Fibroblast of lung (primary cell): ENCODE measurements at regions not wholly inside any gene's neighbourhood (a gene's known extent, or its start where the extent isn't known, plus 50 kb on each side); places are given as distances from the start of the nearest gene placed in this dataset.

Source experiments
- EZH2 ChIP-seq: IDR thresholded peaks from 2 replicates; pipeline ENCODE4 v1.5.1; 2012; ENCODE audit warnings: low read length, control low read depth, mild to moderate bottlenecking; ENCODE audit errors: missing control alignments
- TF ChIP-seq, protein P1 (sequence below), 2 donors: IDR thresholded peaks in 1 of 2; conservative IDR thresholded peaks in 1 of 2; 1 replicate in 1 of 2; 2 replicates in 1 of 2; pipeline ENCODE4 v1.5.1; 2011 to 2012; ENCODE audit warnings: low read length in 2 of 2, control low read depth in 1 of 2, inconsistent platforms in 1 of 2, low read depth in 1 of 2, mild to moderate bottlenecking in 1 of 2

GRCh38 chr10:130369645-130370381 lies 233.6 kb downstream of the GLRX3 start:
- TF ChIP-seq, protein P1, sequence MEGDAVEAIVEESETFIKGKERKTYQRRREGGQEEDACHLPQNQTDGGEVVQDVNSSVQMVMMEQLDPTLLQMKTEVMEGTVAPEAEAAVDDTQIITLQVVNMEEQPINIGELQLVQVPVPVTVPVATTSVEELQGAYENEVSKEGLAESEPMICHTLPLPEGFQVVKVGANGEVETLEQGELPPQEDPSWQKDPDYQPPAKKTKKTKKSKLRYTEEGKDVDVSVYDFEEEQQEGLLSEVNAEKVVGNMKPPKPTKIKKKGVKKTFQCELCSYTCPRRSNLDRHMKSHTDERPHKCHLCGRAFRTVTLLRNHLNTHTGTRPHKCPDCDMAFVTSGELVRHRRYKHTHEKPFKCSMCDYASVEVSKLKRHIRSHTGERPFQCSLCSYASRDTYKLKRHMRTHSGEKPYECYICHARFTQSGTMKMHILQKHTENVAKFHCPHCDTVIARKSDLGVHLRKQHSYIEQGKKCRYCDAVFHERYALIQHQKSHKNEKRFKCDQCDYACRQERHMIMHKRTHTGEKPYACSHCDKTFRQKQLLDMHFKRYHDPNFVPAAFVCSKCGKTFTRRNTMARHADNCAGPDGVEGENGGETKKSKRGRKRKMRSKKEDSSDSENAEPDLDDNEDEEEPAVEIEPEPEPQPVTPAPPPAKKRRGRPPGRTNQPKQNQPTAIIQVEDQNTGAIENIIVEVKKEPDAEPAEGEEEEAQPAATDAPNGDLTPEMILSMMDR (conservative IDR thresholded peaks at IDR 0.05 in 1 of 2, IDR thresholded peaks at IDR 0.05 in 1 of 2; ENCODE audit: low read depth in 1 of 2, low read length in 2 of 2): no peak
- no peak for TF ChIP-seq EZH2
